ENCODE measurements at regions not wholly inside any gene's neighbourhood (a gene's known extent, or its start where the extent isn't known, plus 50 kb on each side); places are given as distances from the start of the nearest gene placed in this dataset.

DNA sequence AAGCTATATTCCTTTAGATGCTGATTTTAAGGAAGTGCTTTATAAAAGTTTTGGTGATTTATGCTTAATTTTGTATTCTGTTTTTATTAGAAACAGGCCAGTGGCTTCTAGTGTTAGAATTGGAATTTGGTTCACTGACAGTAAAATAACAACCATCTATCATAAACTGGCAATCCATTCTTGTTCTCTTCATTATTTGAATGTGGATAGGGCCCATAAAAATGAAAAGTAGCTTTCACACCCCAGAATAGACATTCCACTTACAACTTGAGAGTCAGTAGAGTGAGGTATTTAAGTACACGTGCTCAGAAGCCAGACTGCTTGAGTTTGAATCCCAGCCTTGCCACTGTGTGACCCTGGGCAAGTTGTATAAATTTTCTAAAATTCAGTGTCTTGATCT lies 232.4 kb upstream of the CTSO start:
- TF ChIP-seq EP300 (IDR thresholded peaks at IDR 0.05) = no peak
- TF ChIP-seq, protein P1, sequence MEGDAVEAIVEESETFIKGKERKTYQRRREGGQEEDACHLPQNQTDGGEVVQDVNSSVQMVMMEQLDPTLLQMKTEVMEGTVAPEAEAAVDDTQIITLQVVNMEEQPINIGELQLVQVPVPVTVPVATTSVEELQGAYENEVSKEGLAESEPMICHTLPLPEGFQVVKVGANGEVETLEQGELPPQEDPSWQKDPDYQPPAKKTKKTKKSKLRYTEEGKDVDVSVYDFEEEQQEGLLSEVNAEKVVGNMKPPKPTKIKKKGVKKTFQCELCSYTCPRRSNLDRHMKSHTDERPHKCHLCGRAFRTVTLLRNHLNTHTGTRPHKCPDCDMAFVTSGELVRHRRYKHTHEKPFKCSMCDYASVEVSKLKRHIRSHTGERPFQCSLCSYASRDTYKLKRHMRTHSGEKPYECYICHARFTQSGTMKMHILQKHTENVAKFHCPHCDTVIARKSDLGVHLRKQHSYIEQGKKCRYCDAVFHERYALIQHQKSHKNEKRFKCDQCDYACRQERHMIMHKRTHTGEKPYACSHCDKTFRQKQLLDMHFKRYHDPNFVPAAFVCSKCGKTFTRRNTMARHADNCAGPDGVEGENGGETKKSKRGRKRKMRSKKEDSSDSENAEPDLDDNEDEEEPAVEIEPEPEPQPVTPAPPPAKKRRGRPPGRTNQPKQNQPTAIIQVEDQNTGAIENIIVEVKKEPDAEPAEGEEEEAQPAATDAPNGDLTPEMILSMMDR (IDR thresholded peaks at IDR 0.05) = no peak
- TF ChIP-seq POLR2A (IDR thresholded peaks at IDR 0.05) = no peak
- TF ChIP-seq POLR2AphosphoS5 (IDR thresholded peaks at IDR 0.05) = no peak

Data from suprapubic skin (tissue), 4 donors.